ENCODE measurements at regions not wholly inside any gene's neighbourhood (a gene's known extent, or its start where the extent isn't known, plus 50 kb on each side); places are given as distances from the start of the nearest gene placed in this dataset.
"Not testable (repeated sequence)": the region's sequence is repeated elsewhere in the genome, so short reads cannot be mapped to it uniquely, and the experiment has no call there.

GRCh38 chr4:97028785-97029184, 1114.5 kb downstream of the STPG2 start:
- H3K4me1 Mint-ChIP-seq (ENCODE audit: low read depth, unreplicated experiment) = no peaks in the 10 kb centered on the region
- H3K27ac Mint-ChIP-seq (ENCODE audit: unreplicated experiment) = no peak overlapping the region
- DNase-seq (ENCODE audit: low read depth) (no peak), FAIRE-seq (no peak)
- TF ChIP-seq EZH2 (IDR thresholded peaks at IDR 0.05; ENCODE audit: insufficient read depth, low read length) (no peak), CTCF (IDR thresholded peaks at IDR 0.05; ENCODE audit: insufficient read depth, low read depth, low read length) (no peak)
- Histone ChIP-seq H3K27me3 (ENCODE audit: insufficient read depth, low read length) (no peaks in the 10 kb centered on the region), H3K79me2 (ENCODE audit: insufficient read depth, low read length) (no peaks in the 10 kb centered on the region), H3K4me3 (ENCODE audit: insufficient read depth, low read depth, low read length) (no peak overlapping the region), H3K4me2 (ENCODE audit: low read length) (no peak overlapping the region), H3K9ac (ENCODE audit: low read length) (no peak overlapping the region), H2AFZ (ENCODE audit: low read depth, low read length) (no peak overlapping the region), H3K27ac (ENCODE audit: low read depth, low read length) (no peak overlapping the region), H3K4me1 (ENCODE audit: insufficient read depth, low read length) (no peaks in the 10 kb centered on the region), H4K20me1 (ENCODE audit: insufficient read depth, low read length) (no peaks in the 10 kb centered on the region), H3K9me3 (ENCODE audit: insufficient read depth, low read depth, low read length) (no peaks in the 10 kb centered on the region), H3K36me3 (ENCODE audit: insufficient read depth, low read length) (no peaks in the 10 kb centered on the region)
- no peaks in the 10 kb centered on the region for H3K27me3 Mint-ChIP-seq (ENCODE audit: low read depth, unreplicated experiment)
- H3K36me3 Mint-ChIP-seq (ENCODE audit: low read depth, unreplicated experiment) = no peaks in the 10 kb centered on the region
- no peak overlapping the region for H3K4me3 Mint-ChIP-seq (ENCODE audit: unreplicated experiment)
- H3K9me3 Mint-ChIP-seq (ENCODE audit: unreplicated experiment) = no peaks in the 10 kb centered on the region

- H3K27me3 Mint-ChIP-seq (ENCODE audit: low read depth, unreplicated experiment); H3K79me2 ChIP-seq (ENCODE audit: insufficient read depth, low read length); H3K4me1 ChIP-seq (ENCODE audit: insufficient read depth, low read length); H2AFZ ChIP-seq (ENCODE audit: low read depth, low read length); H3K4me3 Mint-ChIP-seq (ENCODE audit: unreplicated experiment); H3K27me3 ChIP-seq (ENCODE audit: insufficient read depth, low read length); FAIRE-seq; H3K27ac Mint-ChIP-seq (ENCODE audit: unreplicated experiment); DNase-seq (ENCODE audit: low read depth); H3K4me2 ChIP-seq (ENCODE audit: low read length); H3K36me3 ChIP-seq (ENCODE audit: insufficient read depth, low read length); H3K36me3 Mint-ChIP-seq (ENCODE audit: low read depth, unreplicated experiment); H3K4me3 ChIP-seq (ENCODE audit: insufficient read depth, low read depth, low read length); H4K20me1 ChIP-seq (ENCODE audit: insufficient read depth, low read length); H3K4me1 Mint-ChIP-seq (ENCODE audit: low read depth, unreplicated experiment); H3K9me3 Mint-ChIP-seq (ENCODE audit: unreplicated experiment); H3K9ac ChIP-seq (ENCODE audit: low read length); H3K27ac ChIP-seq (ENCODE audit: low read depth, low read length); H3K9me3 ChIP-seq (ENCODE audit: insufficient read depth, low read depth, low read length): not testable (repeated sequence)
Measured at GRCh38 chr4:97037411-97038145, 1105.7 kb downstream of the STPG2 start.

- Histone ChIP-seq H2AFZ (ENCODE audit: low read depth, low read length) (no peak overlapping the region), H3K4me1 (ENCODE audit: insufficient read depth, low read length) (no peaks in the 10 kb centered on the region), H3K9ac (ENCODE audit: low read length) (no peak overlapping the region), H3K36me3 (ENCODE audit: insufficient read depth, low read length) (no peaks in the 10 kb centered on the region), H4K20me1 (ENCODE audit: insufficient read depth, low read length) (no peaks in the 10 kb centered on the region), H3K27me3 (ENCODE audit: insufficient read depth, low read length) (no peaks in the 10 kb centered on the region), H3K9me3 (ENCODE audit: insufficient read depth, low read depth, low read length) (no peaks in the 10 kb centered on the region), H3K4me2 (ENCODE audit: low read length) (no peak overlapping the region), H3K4me3 (ENCODE audit: insufficient read depth, low read depth, low read length) (no peak overlapping the region), H3K27ac (ENCODE audit: low read depth, low read length) (no peak overlapping the region), H3K79me2 (ENCODE audit: insufficient read depth, low read length) (no peaks in the 10 kb centered on the region)
- no peak for DNase-seq (ENCODE audit: low read depth)
- no peak for TF ChIP-seq CTCF (IDR thresholded peaks at IDR 0.05; ENCODE audit: insufficient read depth, low read depth, low read length)
- TF ChIP-seq EZH2 (IDR thresholded peaks at IDR 0.05; ENCODE audit: insufficient read depth, low read length) = no peak
- peaks cover 5% of the 10 kb centered on the region for H3K4me1 Mint-ChIP-seq (ENCODE audit: low read depth, unreplicated experiment)
- H3K4me3 Mint-ChIP-seq (ENCODE audit: unreplicated experiment) = no peak overlapping the region
- no peak overlapping the region for H3K27ac Mint-ChIP-seq (ENCODE audit: unreplicated experiment)
- H3K27me3 Mint-ChIP-seq (ENCODE audit: low read depth, unreplicated experiment) = no peaks in the 10 kb centered on the region
- no peaks in the 10 kb centered on the region for H3K9me3 Mint-ChIP-seq (ENCODE audit: unreplicated experiment)
- FAIRE-seq = no peak
- H3K36me3 Mint-ChIP-seq (ENCODE audit: low read depth, unreplicated experiment) = no peaks in the 10 kb centered on the region
Measured at GRCh38 chr4:97038146-97038516, 1105.1 kb downstream of the STPG2 start.
